ENCODE measurements at regions not wholly inside any gene's neighbourhood (a gene's known extent, or its start where the extent isn't known, plus 50 kb on each side); places are given as distances from the start of the nearest gene placed in this dataset.

DNA sequence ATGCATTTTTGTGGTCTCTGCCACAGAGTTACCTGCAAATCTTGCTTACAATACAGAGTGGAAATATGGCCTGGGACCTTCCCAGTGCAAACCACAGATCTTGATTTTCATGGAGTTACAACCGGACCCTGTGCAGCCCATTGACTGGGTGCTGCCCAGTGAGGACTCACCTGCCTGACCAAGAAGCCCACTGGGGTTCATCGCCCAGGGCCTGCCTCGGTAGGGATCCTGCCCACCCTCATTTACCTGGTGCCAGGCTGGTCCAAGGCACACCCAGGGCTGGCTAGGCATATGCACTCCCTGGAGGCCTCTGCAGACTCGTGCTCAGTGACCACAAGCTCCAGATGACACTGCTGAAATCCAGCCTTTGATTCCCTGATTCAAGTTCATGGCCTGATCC lies 572.7 kb downstream of the NPHP4 start:
- TF ChIP-seq EZH2 (IDR thresholded peaks at IDR 0.05; ENCODE audit: low read length, unreplicated experiment), result no peak
- TF ChIP-seq, protein P1, sequence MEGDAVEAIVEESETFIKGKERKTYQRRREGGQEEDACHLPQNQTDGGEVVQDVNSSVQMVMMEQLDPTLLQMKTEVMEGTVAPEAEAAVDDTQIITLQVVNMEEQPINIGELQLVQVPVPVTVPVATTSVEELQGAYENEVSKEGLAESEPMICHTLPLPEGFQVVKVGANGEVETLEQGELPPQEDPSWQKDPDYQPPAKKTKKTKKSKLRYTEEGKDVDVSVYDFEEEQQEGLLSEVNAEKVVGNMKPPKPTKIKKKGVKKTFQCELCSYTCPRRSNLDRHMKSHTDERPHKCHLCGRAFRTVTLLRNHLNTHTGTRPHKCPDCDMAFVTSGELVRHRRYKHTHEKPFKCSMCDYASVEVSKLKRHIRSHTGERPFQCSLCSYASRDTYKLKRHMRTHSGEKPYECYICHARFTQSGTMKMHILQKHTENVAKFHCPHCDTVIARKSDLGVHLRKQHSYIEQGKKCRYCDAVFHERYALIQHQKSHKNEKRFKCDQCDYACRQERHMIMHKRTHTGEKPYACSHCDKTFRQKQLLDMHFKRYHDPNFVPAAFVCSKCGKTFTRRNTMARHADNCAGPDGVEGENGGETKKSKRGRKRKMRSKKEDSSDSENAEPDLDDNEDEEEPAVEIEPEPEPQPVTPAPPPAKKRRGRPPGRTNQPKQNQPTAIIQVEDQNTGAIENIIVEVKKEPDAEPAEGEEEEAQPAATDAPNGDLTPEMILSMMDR (conservative IDR thresholded peaks at IDR 0.05; ENCODE audit: low read depth, low read length), result no peak
